Motor neuron (in vitro differentiated cells): ENCODE measurements at regions not wholly inside any gene's neighbourhood (a gene's known extent, or its start where the extent isn't known, plus 50 kb on each side); places are given as distances from the start of the nearest gene placed in this dataset.
A peak's percentile ranks its signal among the peaks of the same experiment; 100 is the strongest.

Experiments used
- ATAC-seq, 8 experiments: fragments of 200-7000 bp; cut with Tn5 transposase; replicated peaks in 6 of 8; 2 replicates each; pipeline ENCODE4 v1.8.0; 2021; ENCODE audit warnings: mild to moderate bottlenecking in 8 of 8, moderate library complexity in 8 of 8
- H3K27ac ChIP-seq, 2 donors: fragments of 250-450 bp; sonication (Bioruptor Pico); 2 replicates each; pipeline ENCODE4 v1.9.0; 2021; ENCODE audit warnings: antibody characterized with exemption in 2 of 2, mild to moderate bottlenecking in 2 of 2, moderate library complexity in 1 of 2
- H3K4me1 ChIP-seq, 2 donors: fragments of 250-450 bp; sonication (Bioruptor Pico); replicated peaks in 1 of 2; 2 replicates each; pipeline ENCODE4 v1.6.1; 2021; ENCODE audit warnings: antibody characterized with exemption in 2 of 2, mild to moderate bottlenecking in 2 of 2, moderate library complexity in 1 of 2
- H3K4me3 ChIP-seq, 5 donors: fragments of 250-450 bp; sonication (Bioruptor Pico); 2 replicates each; pipeline ENCODE4 v1.9.0; 2021; ENCODE audit warnings: antibody characterized with exemption in 5 of 5, mild to moderate bottlenecking in 5 of 5, moderate library complexity in 4 of 5
- WGBS, 10 experiments: fragments of 450-650 bp; shearing (Covaris generic); methylation state at CpG; one replicate each; pipeline ENCODE4 v1.0.0; 2022; 5-methylcytosine and 5-hydroxymethylcytosine counted together
- in situ Hi-C, 9 experiments: fragments of 400-800 bp; cut with MboI; loops; one replicate each; pipeline ENCODE4 v1.15.0; 2021; ENCODE audit warnings: low sequenced_read_pairs in 9 of 9, low pct_unique_long_range_greater_than_20kb in 2 of 9; ENCODE audit not compliant: unreplicated experiment in 9 of 9

GRCh38 chr17:77666462-77666861, 292.0 kb upstream of the TNRC6C start:
- no peak overlapping the region for H3K4me3 ChIP-seq
- WGBS, 10 experiments = 8 to 80% (median 43%) methylated on average over 1 to 6 of the region's 6 CpGs; no CpG with 5 or more reads in 1 of the 10 experiments
- peak overlapping the region; percentile 36 to 40 for H3K27ac ChIP-seq
- H3K4me1 ChIP-seq = peaks cover 15 to 18% of the 10 kb centered on the region in 2 donors
- ATAC-seq = peak in 2 of 8 experiments; percentile 18 to 54
- in situ Hi-C loops = no loop called here

- peak in 2 of 8 experiments; percentile 18 to 25 for ATAC-seq
- Histone ChIP-seq H3K4me3 (no peak overlapping the region), H3K27ac (peak overlapping the region in 1 of 2 donors; percentile 40), H3K4me1 (peaks cover 15 to 18% of the 10 kb centered on the region in 2 donors)
- in situ Hi-C loops = no loop called here
- WGBS, 10 experiments = 37 to 91% (median 78%) methylated on average over 1 to 5 of the region's 7 CpGs; no CpG with 5 or more reads in 4 of the 10 experiments
These were observed 291.6 kb upstream of the TNRC6C start for GRCh38 chr17:77666881-77667395.

- WGBS, 10 experiments = 13 to 100% (median 60%) methylated on average over 1 of the region's 1 CpG; no CpG with 5 or more reads in 1 of the 10 experiments
These were observed 291.0 kb upstream of the TNRC6C start for GRCh38 chr17:77667478-77667877.

GRCh38 chr17:77668518-77668917, 290.0 kb upstream of the TNRC6C start:
- H3K27ac ChIP-seq = no peak overlapping the region
- H3K4me3 ChIP-seq = no peak overlapping the region
- in situ Hi-C loops = no loop called here
- H3K4me1 ChIP-seq = peaks cover 15 to 18% of the 10 kb centered on the region in 2 donors
- 31 to 87% (median 61%) methylated on average over 2 of the region's 2 CpGs for WGBS, 10 experiments
- no peak for ATAC-seq

More at GRCh38 chr17:77667478-77667877, 291.0 kb upstream of the TNRC6C start:
- Histone ChIP-seq H3K27ac (no peak overlapping the region), H3K4me3 (no peak overlapping the region), H3K4me1 (peaks cover 15 to 18% of the 10 kb centered on the region in 2 donors)
- in situ Hi-C loops = no loop called here
- no peak for ATAC-seq

GRCh38 chr17:77670173-77670572, 288.3 kb upstream of the TNRC6C start:
- in situ Hi-C loops = no loop called here
- WGBS, 10 experiments = 54 to 100% (median 89%) methylated on average over 1 to 2 of the region's 2 CpGs
- no peak overlapping the region for H3K4me3 ChIP-seq
- no peak overlapping the region for H3K27ac ChIP-seq
- peaks cover 15 to 24% of the 10 kb centered on the region in 2 donors for H3K4me1 ChIP-seq
- peak in 1 of 8 experiments; percentile 22 for ATAC-seq

GRCh38 chr17:77674358-77674757, 284.1 kb upstream of the TNRC6C start:
- WGBS, 10 experiments = 74 to 99% (median 85%) methylated on average over 4 to 11 of the region's 11 CpGs; no CpG with 5 or more reads in 4 of the 10 experiments
- Histone ChIP-seq H3K27ac (no peak overlapping the region), H3K4me3 (no peak overlapping the region), H3K4me1 (peaks cover 15 to 26% of the 10 kb centered on the region in 2 donors)
- ATAC-seq = no peak
- in situ Hi-C loops = no loop called here

- Histone ChIP-seq H3K4me1 (peaks cover 15 to 29% of the 10 kb centered on the region in 2 donors), H3K4me3 (no peak overlapping the region), H3K27ac (no peak overlapping the region)
- in situ Hi-C loops = no loop called here
- 69 to 100% (median 84%) methylated on average over 1 to 6 of the region's 8 CpGs; no CpG with 5 or more reads in 6 of the 10 experiments for WGBS, 10 experiments
- ATAC-seq = peak in 1 of 8 experiments; percentile 4
These were observed 283.1 kb upstream of the TNRC6C start for GRCh38 chr17:77675411-77675810.

GRCh38 chr17:77675816-77676215, 282.7 kb upstream of the TNRC6C start:
- in situ Hi-C loops = no loop called here
- Histone ChIP-seq H3K27ac (no peak overlapping the region), H3K4me1 (peaks cover 15 to 29% of the 10 kb centered on the region in 2 donors), H3K4me3 (no peak overlapping the region)
- 60% methylated on average over 3 of the region's 5 CpGs; no CpG with 5 or more reads in 9 of the 10 experiments for WGBS, 10 experiments
- peak in 5 of 8 experiments; percentile 8 to 40 (median 35) for ATAC-seq

- 33 to 92% (median 62%) methylated on average over 3 to 9 of the region's 23 CpGs; no CpG with 5 or more reads in 6 of the 10 experiments for WGBS, 10 experiments
- Histone ChIP-seq H3K4me3 (no peak overlapping the region), H3K27ac (no peak overlapping the region), H3K4me1 (peaks cover 15 to 29% of the 10 kb centered on the region in 2 donors)
- in situ Hi-C loops = no loop called here
- peak in 6 of 8 experiments; percentile 22 to 73 (median 63) for ATAC-seq
These were observed 282.3 kb upstream of the TNRC6C start for GRCh38 chr17:77676237-77676661.

- ATAC-seq = peak in 2 of 8 experiments; percentile 38 to 73
- WGBS, 10 experiments = 60 to 100% (median 86%) methylated on average over 2 to 4 of the region's 4 CpGs; no CpG with 5 or more reads in 5 of the 10 experiments
- no peak overlapping the region for H3K4me3 ChIP-seq
- no peak overlapping the region for H3K27ac ChIP-seq
- in situ Hi-C loops = no loop called here
- peaks cover 15 to 29% of the 10 kb centered on the region in 2 donors for H3K4me1 ChIP-seq
These were observed 281.3 kb upstream of the TNRC6C start for GRCh38 chr17:77677211-77677610.

GRCh38 chr17:77677630-77678029, 280.9 kb upstream of the TNRC6C start:
- ATAC-seq = no peak
- H3K27ac ChIP-seq = no peak overlapping the region
- H3K4me1 ChIP-seq = peaks cover 15 to 29% of the 10 kb centered on the region in 2 donors
- in situ Hi-C loops = no loop called here
- no peak overlapping the region for H3K4me3 ChIP-seq
- WGBS, 10 experiments = 36 to 100% (median 73%) methylated on average over 1 to 5 of the region's 13 CpGs; no CpG with 5 or more reads in 5 of the 10 experiments

- H3K4me1 ChIP-seq = peaks cover 15 to 30% of the 10 kb centered on the region in 2 donors
- H3K4me3 ChIP-seq = no peak overlapping the region
- in situ Hi-C loops = no loop called here
- no peak for ATAC-seq
- no peak overlapping the region for H3K27ac ChIP-seq
- 60 to 83% (median 74%) methylated on average over 1 to 6 of the region's 9 CpGs; no CpG with 5 or more reads in 5 of the 10 experiments for WGBS, 10 experiments
These were observed 278.9 kb upstream of the TNRC6C start for GRCh38 chr17:77679589-77679988.

- Histone ChIP-seq H3K27ac (no peak overlapping the region), H3K4me1 (peaks cover 16 to 21% of the 10 kb centered on the region in 2 donors), H3K4me3 (no peak overlapping the region)
- 11 to 94% (median 80%) methylated on average over 2 to 8 of the region's 8 CpGs; no CpG with 5 or more reads in 3 of the 10 experiments for WGBS, 10 experiments
- in situ Hi-C loops = no loop called here
- ATAC-seq = peak in 4 of 8 experiments; percentile 24 to 93 (median 48)
These were observed 276.6 kb upstream of the TNRC6C start for GRCh38 chr17:77681861-77682260.
